Stimulated activated effector memory CD8-positive, alpha-beta T cell treated with anti-CD3 and anti-CD28 coated beads, Interleukin-12 subunit alpha, Interleukin-12 subunit beta, amount 100 ng/mL, for 72 hours (primary cell): ENCODE measurements at regions not wholly inside any gene's neighbourhood (a gene's known extent, or its start where the extent isn't known, plus 50 kb on each side); places are given as distances from the start of the nearest gene placed in this dataset.

ENCODE experiments used
- ATAC-seq: fragments of 150-1000 bp; cut with Tn5 transposase; 2 replicates; pipeline ENCODE4 v1.10.0; 2021
- DNase-seq, 2 donors: peaks; one replicate each; pipeline ENCODE4 v3.0.0; 2021 to 2022; ENCODE audit warnings: low spot score in 2 of 2
- H3K27ac Mint-ChIP-seq: one replicate; pipeline ENCODE4 v1.8.0; 2022; ENCODE audit warnings: mild to moderate bottlenecking, mixed read lengths
- H3K36me3 Mint-ChIP-seq: one replicate; pipeline ENCODE4 v1.8.0; 2022; ENCODE audit warnings: mild to moderate bottlenecking, mixed read lengths
- H3K4me1 Mint-ChIP-seq: one replicate; pipeline ENCODE4 v1.8.0; 2022; ENCODE audit warnings: mixed read lengths
- H3K4me3 Mint-ChIP-seq: one replicate; pipeline ENCODE4 v1.8.0; 2022; ENCODE audit warnings: mild to moderate bottlenecking, mixed read lengths
- H3K9me3 Mint-ChIP-seq: one replicate; pipeline ENCODE4 v1.8.0; 2022; ENCODE audit warnings: mixed read lengths

GRCh38 chr3:30984855-30985749, 90.6 kb upstream of the GADL1 start:
- no peak overlapping the region for H3K4me3 Mint-ChIP-seq
- ATAC-seq: no peak
- H3K27ac Mint-ChIP-seq: no peak overlapping the region
- H3K9me3 Mint-ChIP-seq: no peaks in the 10 kb centered on the region
- no peak for DNase-seq
- no peaks in the 10 kb centered on the region for H3K36me3 Mint-ChIP-seq
- H3K4me1 Mint-ChIP-seq: no peaks in the 10 kb centered on the region

GRCh38 chr3:30986551-30986950, 92.1 kb upstream of the GADL1 start:
- no peak overlapping the region for H3K4me3 Mint-ChIP-seq
- ATAC-seq (no peak), DNase-seq (no peak)
- no peaks in the 10 kb centered on the region for H3K36me3 Mint-ChIP-seq
- H3K4me1 Mint-ChIP-seq: no peaks in the 10 kb centered on the region
- H3K9me3 Mint-ChIP-seq: no peaks in the 10 kb centered on the region
- H3K27ac Mint-ChIP-seq: no peak overlapping the region

DNA sequence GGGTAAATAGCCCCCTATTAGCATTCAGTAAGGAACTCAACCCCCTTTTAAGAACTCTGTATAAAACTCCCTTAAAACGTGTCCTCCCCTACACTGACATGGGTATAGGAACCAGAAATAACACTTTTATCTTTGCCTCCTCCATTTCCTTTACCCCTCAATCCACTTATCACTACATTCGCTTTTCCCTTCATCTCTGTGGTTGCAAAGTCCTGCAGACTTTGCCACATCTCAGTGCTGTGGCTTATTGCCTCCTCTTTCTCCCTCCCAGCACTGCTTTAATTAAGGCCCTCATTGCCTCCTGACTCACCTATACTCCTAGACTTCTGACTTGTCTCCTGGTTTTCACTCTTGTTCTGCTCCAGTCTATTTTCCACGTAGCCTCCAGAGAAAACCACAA, 94.3 kb upstream of the GADL1 start:
- Mint-ChIP-seq H3K36me3 (no peaks in the 10 kb centered on the region), H3K4me3 (no peak overlapping the region), H3K27ac (no peak overlapping the region), H3K9me3 (no peaks in the 10 kb centered on the region), H3K4me1 (no peaks in the 10 kb centered on the region)
- ATAC-seq (no peak), DNase-seq (no peak)

DNA sequence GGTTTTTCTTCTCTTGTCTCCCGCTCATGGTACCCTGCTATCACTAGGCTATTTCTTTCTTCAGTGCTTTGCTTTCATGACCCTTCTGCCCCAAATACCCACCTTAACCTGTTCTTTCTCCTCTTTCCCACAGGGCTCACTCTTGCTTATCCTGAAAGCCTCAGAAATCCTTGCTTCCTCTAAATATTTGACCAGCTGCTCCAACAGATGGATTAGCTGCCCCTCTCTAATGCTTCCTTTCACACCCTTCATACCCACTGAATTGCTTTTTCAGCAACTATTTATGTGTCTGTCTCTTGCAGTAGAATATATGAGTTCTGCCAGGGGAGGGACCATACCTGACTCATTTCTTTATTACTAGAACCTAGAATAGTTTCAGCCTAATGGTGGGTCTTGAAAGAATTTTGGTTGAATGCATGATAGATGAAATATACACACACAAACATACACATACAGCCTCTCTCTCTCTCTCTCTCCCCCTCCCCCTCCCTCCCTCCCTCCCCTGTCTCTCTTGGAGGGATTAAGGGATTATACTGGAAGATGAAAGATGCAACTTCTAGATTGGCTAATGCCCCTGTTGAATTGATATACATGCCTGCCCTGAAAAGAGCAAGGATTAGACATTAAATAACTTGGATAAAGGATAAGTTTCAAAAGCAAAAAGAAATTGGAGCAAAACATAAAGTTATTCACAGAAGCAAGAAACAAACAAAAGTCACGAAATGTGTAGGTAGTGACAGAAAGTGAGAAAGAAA, 95.0 kb upstream of the GADL1 start:
- Mint-ChIP-seq H3K4me3 (no peak overlapping the region), H3K36me3 (no peaks in the 10 kb centered on the region), H3K9me3 (no peaks in the 10 kb centered on the region), H3K27ac (no peak overlapping the region), H3K4me1 (no peaks in the 10 kb centered on the region)
- no peak for ATAC-seq
- no peak for DNase-seq

DNA sequence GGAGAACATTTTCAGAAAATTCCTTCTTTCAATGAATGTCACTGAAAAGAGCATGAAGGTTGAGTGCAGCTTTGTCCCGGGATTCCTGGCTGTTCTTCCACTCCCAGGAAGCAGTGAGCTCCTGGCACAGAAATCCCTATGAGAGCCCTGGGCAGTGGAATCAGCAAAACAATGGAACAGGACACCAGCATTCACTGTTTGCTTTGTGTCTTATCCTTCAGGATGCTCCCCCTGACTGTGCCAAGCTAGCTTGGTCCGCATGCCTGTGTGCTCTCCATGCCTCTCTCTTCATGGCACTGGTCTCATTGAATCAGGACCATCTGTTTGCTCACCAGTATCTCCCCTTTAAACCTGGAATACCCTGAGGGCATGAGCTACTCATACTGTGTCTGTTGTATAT, 102.0 kb upstream of the GADL1 start:
- no peak for ATAC-seq

GRCh38 chr3:31002730-31003129, 108.3 kb upstream of the GADL1 start:
- Mint-ChIP-seq H3K36me3 (no peaks in the 10 kb centered on the region), H3K4me3 (no peak overlapping the region), H3K9me3 (no peaks in the 10 kb centered on the region), H3K27ac (no peak overlapping the region), H3K4me1 (no peaks in the 10 kb centered on the region)
- no peak for DNase-seq
- ATAC-seq: peak; percentile 26

More for the DNA sequence above, 102.0 kb upstream of the GADL1 start:
- no peaks in the 10 kb centered on the region for H3K36me3 Mint-ChIP-seq
- no peaks in the 10 kb centered on the region for H3K9me3 Mint-ChIP-seq
- no peaks in the 10 kb centered on the region for H3K4me1 Mint-ChIP-seq
- H3K27ac Mint-ChIP-seq: no peak overlapping the region
- H3K4me3 Mint-ChIP-seq: no peak overlapping the region
- DNase-seq: no peak

DNA sequence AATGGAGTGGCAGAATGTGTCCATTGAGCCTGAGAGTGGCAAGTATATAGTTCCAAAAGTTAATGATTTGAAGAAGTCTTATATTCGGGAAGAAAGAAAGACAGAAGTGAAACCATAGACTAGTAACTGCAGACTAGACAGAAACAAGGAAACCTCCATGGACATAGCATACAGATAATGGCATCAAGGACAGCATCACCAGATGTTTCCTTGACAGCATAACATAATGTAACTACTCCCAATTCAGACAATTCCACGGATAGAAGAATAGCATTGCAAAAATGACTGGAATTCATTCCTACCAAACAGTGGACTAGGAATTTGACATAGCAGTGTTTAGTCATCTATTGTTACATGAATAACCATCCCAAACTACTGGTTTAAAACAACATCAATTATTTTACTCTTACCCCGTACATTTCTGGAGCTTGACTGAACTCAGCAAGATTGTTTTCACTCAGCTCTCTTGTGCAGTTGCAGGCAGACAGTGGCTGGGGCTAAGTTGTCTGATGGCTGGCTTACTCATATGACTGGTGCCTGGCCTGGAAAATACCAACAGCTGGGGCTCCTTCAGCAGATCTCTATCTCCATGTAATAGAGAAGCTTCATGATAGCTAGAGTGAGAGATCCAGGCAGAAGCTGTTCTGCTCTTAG, 109.7 kb upstream of the GADL1 start:
- ATAC-seq (peak; percentile 61), DNase-seq (no peak)
- H3K9me3 Mint-ChIP-seq: no peaks in the 10 kb centered on the region
- H3K27ac Mint-ChIP-seq: no peak overlapping the region
- H3K36me3 Mint-ChIP-seq: no peaks in the 10 kb centered on the region
- no peaks in the 10 kb centered on the region for H3K4me1 Mint-ChIP-seq
- H3K4me3 Mint-ChIP-seq: no peak overlapping the region

- Mint-ChIP-seq H3K9me3 (no peaks in the 10 kb centered on the region), H3K27ac (no peak overlapping the region), H3K36me3 (no peaks in the 10 kb centered on the region), H3K4me1 (peaks cover 3% of the 10 kb centered on the region), H3K4me3 (no peak overlapping the region)
- DNase-seq (no peak), ATAC-seq (no peak)
Observed at GRCh38 chr3:31008994-31009393, 114.5 kb upstream of the GADL1 start.

GRCh38 chr3:31009881-31010280, 115.4 kb upstream of the GADL1 start:
- ATAC-seq (no peak), DNase-seq (no peak)
- H3K27ac Mint-ChIP-seq: no peak overlapping the region
- H3K36me3 Mint-ChIP-seq: no peaks in the 10 kb centered on the region
- no peaks in the 10 kb centered on the region for H3K9me3 Mint-ChIP-seq
- peaks cover 9% of the 10 kb centered on the region for H3K4me1 Mint-ChIP-seq
- H3K4me3 Mint-ChIP-seq: no peak overlapping the region

DNA sequence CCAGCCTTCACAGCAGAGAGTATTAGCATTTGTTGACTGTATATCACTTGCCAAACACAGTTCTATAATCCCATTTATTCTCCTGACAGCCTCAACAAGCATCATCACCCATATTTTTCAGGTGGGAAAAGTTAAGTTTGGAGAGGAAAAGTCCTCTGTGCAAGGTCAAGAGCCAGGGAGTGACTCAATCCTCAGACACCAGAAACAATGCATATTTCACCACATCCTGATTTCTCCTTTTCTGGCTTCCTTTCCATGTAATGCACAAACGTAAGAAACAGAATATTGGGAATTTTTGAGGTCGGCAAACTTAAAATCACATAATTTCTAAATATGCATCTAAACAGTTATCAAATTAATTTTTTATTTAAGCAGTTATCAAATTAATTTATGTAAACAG, 116.0 kb upstream of the GADL1 start:
- Mint-ChIP-seq H3K9me3 (no peaks in the 10 kb centered on the region), H3K4me1 (peaks cover 9% of the 10 kb centered on the region), H3K36me3 (no peaks in the 10 kb centered on the region), H3K27ac (no peak overlapping the region), H3K4me3 (no peak overlapping the region)
- DNase-seq (no peak), ATAC-seq (no peak)

GRCh38 chr3:31011380-31011779, 116.9 kb upstream of the GADL1 start:
- no peaks in the 10 kb centered on the region for H3K9me3 Mint-ChIP-seq
- H3K36me3 Mint-ChIP-seq: no peaks in the 10 kb centered on the region
- H3K4me3 Mint-ChIP-seq: no peak overlapping the region
- H3K27ac Mint-ChIP-seq: no peak overlapping the region
- DNase-seq (no peak), ATAC-seq (no peak)
- H3K4me1 Mint-ChIP-seq: peaks cover 9% of the 10 kb centered on the region

DNA sequence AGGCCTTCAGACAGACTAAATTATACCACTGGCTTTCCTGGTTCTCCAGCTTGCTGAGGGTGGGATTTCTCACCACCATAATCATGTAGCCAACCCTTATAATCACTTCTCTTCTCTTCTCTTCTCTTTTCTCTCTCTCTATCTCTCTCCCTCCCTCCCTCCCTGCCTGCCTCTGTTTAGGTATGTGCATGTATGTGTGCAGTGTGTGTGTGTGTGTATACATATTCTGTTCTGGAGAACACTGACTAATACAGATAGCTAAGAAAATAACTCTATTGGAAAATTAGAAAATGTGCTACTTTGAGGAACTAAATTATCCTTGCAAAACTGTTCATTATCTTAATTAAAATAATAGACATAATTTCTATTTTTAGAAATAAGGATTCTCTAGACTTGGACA, 118.6 kb upstream of the GADL1 start:
- Mint-ChIP-seq H3K4me1 (peaks cover 9% of the 10 kb centered on the region), H3K9me3 (no peaks in the 10 kb centered on the region)

GRCh38 chr3:31013843-31014242, 119.4 kb upstream of the GADL1 start:
- no peaks in the 10 kb centered on the region for H3K9me3 Mint-ChIP-seq
- peak; percentile 52 for ATAC-seq
- no peak overlapping the region for H3K4me3 Mint-ChIP-seq
- H3K4me1 Mint-ChIP-seq: peaks cover 9% of the 10 kb centered on the region
- no peak overlapping the region for H3K27ac Mint-ChIP-seq
- DNase-seq: no peak
- H3K36me3 Mint-ChIP-seq: no peaks in the 10 kb centered on the region

More for the DNA sequence above, 118.6 kb upstream of the GADL1 start:
- Mint-ChIP-seq H3K36me3 (no peaks in the 10 kb centered on the region), H3K4me3 (no peak overlapping the region), H3K27ac (no peak overlapping the region)
- no peak for ATAC-seq
- no peak for DNase-seq

- Mint-ChIP-seq H3K36me3 (no peaks in the 10 kb centered on the region), H3K9me3 (no peaks in the 10 kb centered on the region), H3K4me1 (peaks cover 9% of the 10 kb centered on the region), H3K27ac (no peak overlapping the region), H3K4me3 (no peak overlapping the region)
- DNase-seq: no peak
- ATAC-seq: peak; percentile 82
Observed at GRCh38 chr3:31014317-31015040, 120.0 kb upstream of the GADL1 start.

- ATAC-seq (no peak), DNase-seq (no peak)
- H3K9me3 Mint-ChIP-seq: no peaks in the 10 kb centered on the region
Observed at GRCh38 chr3:31016196-31016595, 121.7 kb upstream of the GADL1 start.

More at GRCh38 chr3:31016196-31016595, 121.7 kb upstream of the GADL1 start:
- Mint-ChIP-seq H3K36me3 (no peaks in the 10 kb centered on the region), H3K27ac (no peak overlapping the region), H3K4me1 (peaks cover 9% of the 10 kb centered on the region), H3K4me3 (no peak overlapping the region)
